GM19043 (cell line): ENCODE measurements at regions not wholly inside any gene's neighbourhood (a gene's known extent, or its start where the extent isn't known, plus 50 kb on each side); places are given as distances from the start of the nearest gene placed in this dataset.
"Not testable (repeated sequence)": the region's sequence is repeated elsewhere in the genome, so short reads cannot be mapped to it uniquely, and the experiment has no call there.

Experiments used
- ATAC-seq: cut with Tn5 transposase; IDR thresholded peaks from one replicate; pipeline ENCODE4 v1.9.1; 2021; ENCODE audit warnings: low read depth; ENCODE audit not compliant: unreplicated experiment

DNA sequence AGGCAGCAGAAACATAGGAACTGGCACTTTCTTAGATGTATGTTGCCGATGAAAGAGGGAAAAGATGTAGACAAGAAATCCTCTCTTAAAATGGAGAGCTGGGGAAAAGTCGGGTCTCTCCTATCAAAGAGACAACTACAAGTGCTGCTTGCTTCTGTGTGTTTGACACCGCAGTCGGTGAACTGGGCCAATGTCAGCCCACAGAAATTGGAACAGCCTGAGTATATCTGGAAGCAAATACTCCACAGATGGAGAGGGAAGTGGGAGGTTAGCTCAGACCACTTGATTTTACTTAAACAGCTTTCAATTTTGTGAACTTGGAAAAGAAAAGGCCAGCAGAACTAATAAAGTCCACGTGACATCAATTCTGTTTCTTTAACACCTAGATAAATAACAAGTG is 230.9 kb upstream of the FAT1 start:
- no peak for ATAC-seq

DNA sequence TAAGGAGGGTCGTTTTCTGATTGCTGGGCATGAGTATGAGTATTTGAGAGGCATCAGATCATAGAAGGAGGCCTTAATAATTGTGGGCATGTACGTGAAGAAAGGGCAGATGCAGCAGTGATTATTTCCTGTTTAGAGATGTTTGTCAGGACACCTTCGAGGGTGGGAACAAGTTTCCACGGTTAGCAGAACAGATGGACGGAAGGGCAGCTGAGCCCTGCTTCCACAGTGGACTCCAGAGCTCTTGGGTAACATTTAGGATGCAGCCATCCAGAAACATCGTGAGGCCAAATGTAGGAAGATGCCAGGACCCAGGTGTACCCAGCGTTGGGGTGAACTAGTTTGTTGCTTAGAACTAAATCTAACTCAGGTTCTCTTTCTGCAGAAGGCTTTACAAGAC is 231.3 kb upstream of the FAT1 start:
- no peak for ATAC-seq

DNA sequence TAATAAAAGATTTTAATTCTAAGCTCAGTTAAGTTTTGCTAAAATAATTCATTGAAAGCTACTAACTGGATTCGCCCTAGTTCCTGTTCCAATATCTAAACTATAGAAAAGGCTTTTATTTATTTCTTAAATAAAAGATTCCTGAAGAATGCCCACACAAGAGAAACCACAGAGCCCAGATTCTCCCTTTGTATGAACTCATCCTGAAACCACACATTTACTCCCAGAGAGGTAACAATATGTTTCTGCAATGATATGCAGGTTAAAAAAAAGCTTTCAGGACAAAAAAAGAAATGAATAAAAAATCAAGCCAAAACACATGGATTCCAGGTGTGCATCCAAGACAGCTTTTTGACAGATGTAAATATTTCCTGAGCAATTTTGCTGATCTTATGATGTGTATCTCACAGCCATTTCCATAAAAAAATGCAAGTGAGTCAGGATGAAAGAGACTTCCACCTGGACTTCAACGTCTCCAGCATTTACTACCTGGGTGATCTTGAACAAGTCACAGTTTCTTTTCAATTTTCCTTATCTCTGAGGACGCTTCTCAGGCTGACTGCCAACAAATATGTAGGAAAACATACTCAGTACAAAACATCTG is 234.4 kb upstream of the FAT1 start:
- no peak for ATAC-seq

DNA sequence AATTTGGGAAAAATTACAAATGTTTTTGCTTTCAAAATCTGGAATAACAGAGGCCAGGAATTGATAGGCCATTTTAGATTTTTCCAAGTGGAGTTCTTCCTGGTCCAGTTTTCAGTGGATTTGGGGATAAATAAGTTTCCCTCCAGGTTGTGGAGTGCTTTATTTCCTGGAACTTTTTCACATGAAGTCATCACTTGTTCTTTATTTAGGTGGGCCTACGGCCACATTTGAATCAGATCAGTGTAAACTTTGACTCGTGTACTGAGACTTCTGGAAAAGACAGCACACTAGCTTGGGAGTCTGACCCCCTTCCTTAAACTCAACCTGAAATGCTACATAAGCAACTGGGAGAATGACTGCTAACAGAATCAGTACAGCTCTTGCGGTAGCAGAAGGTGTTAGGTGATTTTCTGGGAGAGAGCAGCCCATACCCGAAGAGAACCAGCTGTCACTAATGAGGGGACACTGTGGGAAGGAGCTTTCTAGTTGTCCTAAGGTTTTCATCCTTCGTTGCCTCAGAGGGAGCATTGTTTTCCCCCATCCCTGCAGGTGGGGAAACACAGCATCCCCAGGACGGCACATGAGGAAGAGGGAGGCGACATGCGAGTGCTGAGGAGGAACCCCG is 235.2 kb upstream of the FAT1 start:
- no peak for ATAC-seq

DNA sequence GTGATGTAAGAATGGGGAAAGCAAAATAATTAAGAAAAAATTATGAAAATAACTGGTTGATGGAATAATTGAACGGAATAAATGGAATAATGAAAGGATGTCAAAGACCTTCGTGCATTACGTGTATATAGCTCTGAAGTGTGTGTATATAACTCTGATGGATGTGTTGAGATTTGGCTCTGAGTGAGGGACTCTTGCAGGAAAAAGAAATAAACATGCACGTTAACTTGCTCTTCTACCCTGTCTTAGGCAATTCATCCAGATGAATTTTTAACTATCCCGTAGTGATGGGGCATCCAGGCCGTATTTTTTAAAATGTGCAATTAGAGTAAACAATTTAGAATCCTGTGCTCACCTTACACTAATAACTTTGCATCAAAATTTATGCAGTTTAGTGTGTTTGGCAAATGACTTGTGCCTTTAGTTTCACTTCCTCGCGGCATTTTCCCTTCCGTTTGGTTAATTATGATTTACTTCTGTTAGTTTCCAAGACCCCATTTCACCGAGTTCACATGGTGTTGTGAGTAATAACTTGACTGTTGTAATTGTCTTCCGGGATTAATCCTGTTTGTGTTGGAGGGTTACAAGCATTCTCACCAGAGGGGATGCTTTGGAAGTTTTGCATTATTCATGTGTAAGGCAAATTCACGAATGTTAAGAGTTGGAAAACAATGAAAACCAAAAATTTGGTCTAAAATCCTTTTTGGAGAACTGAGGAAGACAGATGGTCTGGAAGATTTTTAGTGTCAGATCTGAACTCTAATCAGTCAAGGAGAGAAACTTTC is 256.5 kb upstream of the FAT1 start:
- ATAC-seq, result no peak

DNA sequence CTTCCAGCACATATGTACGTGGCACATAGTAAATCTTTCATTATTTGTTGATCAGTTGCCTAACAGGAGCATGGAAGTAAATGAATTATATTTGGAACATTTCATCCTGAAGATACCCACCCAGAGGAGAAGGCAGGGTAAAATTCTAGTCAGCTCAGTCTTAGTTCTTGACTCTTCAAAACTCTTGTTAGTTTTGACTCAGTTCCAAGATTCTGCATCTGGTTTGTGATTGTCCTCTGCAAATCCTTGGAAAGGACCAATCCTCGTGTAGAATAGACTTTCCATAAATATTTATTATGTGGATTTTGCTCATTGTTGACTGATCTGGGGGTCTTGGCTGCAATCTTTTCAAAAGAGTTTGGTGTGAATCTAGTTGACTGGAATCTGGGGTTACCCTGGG is 257.5 kb upstream of the FAT1 start:
- no peak for ATAC-seq

DNA sequence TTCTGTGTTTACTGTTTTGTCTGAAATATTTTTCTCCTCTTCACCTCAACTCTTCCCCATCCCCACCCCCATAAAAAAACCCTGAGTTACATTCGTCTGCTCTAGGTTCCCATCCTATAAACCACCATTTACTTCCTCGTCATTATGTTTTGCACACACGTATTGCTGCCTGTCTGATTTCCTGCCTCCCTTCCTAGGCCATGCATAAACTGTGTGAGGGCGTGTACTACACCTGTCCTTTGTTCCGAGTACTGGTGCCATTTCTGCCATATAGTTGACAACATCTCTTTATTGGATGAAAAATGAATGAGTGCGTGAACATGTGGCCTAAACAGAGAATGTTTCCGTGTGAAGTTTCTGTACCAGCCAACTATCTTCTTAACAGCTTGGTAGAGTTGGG is 258.5 kb upstream of the FAT1 start:
- ATAC-seq, result no peak

DNA sequence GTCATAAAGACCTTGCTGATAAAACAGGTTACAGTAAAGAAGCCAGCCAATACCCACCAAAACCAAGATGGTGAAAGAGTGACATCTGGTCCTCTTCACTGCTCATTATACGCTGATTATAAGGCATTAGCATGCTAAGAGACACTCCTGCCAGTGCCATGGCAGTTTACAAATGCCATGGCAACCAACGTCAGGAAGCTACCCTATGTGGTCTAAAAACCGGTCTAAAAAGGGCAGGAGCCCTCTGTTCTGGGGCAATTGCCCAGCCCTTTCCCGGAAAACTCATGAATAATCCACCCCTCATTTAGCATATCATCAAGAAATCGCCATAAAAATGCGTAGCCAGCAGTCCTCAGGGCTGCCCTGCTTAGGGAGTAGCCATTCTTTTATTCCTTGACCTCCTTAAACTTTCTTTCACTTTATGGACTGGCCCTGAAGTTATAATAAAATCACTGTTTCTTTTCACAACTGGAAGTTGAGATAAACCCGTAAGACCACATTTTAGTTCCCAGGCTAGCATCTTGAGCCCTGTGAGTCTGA is 260.5 kb upstream of the FAT1 start:
- ATAC-seq, result no peak

DNA sequence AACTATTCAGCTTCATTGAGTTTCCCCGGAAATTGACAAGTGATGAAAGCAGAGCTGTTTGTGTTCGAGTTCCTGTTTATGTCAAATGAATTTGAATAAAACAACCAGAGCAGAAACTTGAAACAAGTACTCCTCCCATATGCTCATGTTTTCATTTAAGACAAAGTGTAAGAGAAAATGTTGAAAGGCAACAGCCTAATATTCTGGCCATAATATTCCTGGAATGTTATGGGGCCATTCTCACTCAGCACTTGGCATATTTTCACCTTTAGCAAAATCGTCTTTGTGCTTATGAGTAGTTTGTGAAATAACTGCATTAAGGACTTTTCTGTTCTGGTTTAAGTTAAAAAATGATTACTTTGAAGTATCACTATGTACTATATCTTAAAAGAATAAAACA is 276.0 kb upstream of the FAT1 start:
- ATAC-seq, result no peak

DNA sequence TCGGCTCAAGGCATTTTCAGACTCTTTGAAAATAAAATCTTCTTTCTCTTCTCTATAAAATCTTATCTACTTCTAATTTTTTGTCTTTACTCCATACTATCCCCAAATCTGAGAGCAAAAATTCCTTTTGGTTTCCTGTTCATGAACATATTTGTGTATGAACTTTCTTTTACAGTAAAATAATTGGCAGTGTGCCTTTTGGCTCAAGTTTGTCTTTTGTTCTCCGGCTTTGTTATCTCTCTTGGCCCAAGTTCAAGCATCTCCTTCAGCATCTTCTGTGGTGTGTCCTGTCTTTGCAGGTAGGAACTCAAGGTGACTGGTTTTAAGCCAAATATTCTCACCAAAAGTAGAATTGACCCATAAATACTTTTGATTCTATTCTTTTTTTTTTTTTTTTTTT is 276.6 kb upstream of the FAT1 start:
- ATAC-seq, result no peak

DNA sequence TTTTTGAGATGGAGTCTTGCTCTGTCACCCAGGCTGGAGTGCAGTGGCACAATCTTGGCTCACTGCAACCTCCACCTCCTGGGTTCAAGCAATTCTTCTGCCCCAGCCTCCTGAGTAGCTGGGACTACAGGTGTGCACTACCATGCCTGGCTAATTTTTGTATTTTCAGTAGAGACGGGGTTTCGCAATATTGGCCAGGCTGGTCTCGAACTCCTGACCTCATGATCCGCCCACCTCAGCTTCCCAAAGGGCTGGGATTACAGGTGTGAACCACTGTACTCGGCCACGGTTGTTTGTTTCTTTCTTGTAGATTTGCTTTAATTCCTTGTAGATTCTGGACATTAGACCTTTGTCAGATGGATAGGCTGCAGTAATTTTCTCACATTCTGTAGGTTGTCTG is 278.5 kb upstream of the FAT1 start:
- not testable (repeated sequence) for ATAC-seq

DNA sequence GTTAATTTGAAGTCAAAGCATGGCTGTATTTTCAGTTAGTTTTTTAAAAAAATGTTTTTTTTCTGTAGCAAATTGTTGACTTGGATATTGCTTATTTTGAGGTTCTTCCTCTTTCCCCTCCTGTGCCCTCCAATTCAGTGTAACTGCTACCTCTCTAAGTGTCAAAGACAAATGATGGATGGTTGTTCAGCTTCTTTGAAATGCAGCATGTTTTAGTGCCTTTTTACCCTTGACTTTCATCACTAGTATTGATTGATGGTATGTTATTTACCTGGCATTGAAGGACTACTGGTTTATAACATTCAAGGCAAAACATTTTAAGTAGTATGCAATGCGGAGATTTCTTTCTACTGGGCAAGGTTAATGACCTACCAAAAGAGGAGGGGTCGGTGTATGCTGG is 281.0 kb upstream of the FAT1 start:
- no peak for ATAC-seq

DNA sequence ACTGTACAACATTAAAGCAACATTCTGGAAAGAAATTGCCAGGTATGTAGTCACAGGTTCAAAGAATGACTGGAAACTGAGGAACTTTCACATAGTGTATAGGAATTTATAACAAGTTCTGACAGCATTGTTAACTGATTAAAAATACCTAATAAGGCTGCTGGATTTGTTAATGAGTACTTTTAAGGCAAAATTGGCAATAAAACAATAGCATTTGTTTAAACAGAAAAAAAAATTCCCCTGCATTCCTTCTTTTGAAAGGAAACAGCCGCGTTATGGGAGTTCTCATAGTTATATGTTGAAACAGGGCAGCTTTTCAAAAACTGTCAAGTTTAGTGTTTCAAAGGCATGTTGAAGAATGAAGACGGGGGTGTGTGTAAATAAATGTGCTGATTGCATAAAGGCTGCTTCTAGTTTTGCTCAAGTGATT is 282.5 kb upstream of the FAT1 start:
- ATAC-seq, result no peak

DNA sequence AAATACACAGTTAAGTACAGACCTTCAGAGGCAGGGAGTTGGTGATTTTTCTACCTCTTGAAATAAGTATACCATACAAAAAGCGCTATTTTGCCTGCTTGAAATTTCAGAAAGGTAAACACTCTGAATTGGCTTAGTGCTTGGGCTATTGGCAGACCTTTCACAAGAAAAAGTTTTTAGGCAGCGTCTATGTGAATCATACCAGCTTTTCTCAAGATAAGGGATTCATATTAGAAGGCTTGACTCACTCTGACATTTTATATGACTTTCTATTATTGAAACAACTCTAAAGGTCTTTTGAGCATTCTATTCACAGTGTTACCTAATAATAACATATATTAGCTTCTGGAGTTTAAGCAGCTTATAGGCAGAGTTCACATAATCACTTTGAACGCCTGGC is 286.4 kb upstream of the FAT1 start:
- ATAC-seq, result no peak

DNA sequence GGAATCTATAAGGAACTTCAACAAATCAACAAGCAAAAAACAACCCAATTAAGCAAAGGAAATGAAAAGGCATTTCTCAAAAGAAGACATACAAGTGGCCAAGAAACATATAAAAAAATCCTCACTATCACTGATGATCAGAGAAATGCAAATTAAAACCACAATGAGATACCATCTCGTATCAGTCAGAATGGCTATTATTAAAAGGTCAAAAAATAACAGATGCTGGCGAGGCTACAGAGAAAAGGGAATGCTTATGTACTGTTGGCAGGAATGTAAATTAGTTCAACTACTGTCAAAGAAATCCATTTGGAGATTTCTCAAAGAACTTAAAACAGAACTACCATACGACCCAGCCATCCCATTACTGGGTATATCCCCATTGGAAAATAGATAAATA is 292.4 kb upstream of the FAT1 start:
- ATAC-seq, result no peak

DNA sequence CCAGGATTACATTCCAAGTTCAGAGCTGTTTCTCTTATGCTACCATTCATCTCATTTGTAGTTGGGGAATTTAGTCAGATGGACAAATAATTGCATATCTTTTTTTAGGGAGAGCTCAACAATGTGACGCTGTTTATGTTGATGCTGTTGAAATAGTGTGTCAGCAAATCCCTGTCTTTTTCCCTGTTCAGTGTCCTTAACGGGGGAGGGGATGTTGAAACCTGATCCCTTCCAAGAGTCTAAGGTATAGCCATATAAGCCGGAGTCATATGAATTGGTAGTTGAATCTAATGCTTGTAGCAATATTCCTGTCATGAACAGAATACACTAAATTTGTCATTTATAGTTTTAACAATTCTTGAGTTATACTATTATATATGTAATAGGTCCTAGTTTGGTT is 293.5 kb upstream of the FAT1 start:
- no peak for ATAC-seq

DNA sequence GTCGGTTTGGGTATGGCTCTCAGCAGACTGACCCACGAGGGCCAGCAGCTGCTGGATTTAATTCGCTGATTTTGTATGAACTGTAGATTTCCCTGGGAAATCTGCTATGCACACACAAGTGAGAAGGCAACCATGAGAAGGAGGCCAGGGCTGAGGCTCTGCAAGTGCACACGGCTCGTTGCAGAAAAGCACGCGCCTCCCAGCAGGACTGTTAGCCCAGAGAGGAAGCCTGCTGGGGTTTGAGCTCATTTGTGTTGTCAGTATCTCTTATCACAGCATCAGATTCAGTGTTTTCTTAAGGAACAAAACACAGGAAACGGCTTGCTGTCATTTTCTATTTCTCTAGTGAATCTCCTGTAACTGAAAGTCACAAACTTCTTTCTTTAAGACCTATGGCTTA is 296.2 kb upstream of the FAT1 start:
- no peak for ATAC-seq

DNA sequence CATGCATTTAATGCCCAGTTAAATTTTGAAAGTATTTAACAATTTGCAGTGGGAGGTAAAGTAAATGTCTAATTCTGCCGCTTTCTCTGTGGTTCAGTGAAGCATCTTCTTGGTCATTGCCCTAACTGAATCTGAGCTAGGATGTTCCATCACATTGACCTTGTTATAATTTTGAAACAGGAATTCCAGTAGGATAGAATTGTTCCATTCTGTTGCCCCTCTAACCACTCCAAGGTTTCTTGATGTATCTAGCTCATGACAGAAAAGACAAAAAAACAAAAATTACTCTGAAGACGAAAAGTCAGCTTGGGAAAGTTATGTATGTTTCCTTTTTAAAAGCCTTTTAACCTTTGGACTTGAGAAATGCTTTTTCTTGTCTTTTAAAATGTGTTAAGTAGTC is 297.0 kb upstream of the FAT1 start:
- no peak for ATAC-seq

DNA sequence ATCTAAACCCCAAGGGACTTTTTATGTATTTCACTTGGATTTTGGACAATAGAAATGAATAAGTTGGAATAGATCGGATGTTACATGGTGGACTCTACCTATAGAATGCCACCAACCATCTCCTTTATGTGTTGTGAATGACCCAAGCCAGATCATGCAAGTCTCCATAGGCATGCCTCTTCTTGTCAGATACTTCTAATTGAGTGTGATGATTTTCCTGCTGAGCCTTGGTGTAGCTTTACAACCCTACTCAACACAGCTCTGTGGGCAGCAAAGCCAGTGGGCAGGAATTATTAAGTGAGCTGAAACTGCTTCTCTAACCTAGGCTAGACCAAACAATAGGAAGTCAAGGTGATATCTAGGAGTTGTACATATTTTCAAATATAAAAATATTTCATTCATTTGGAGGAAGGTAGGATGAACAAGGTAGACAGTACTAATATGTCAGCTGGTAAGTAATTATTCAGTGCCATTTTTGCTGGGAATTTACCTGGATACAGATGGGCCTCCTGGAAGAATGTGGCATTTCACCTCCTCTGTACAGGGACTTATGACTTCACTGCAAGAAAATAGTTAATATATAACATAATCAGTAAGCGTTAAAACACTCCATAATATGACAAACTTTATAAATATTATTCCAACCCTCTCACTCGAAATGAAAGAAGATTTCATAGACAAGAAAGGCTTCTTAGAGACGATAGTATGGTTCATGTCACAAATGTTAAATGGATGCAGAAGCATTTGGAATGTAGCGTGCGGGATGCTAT is 298.0 kb upstream of the FAT1 start:
- no peak for ATAC-seq

DNA sequence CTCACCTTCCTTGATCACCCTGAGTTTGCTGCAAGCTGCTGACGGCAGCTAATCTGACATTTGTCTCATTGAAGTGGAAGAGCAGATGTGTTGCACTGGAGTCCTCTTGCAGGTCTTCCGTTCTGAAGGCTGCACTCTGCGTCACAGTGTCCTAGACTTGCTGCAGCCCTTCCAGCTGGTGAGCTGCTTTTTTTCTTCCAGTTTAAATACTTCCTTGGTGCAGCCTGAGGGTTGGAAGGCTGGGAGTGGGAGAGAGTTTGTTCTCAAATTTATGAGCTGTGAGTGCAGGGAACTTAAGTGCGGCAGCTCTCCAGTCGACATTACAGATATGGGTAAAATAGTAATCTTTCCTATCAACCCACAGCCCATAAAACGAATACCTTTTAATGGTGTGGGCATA is 303.6 kb upstream of the FAT1 start:
- ATAC-seq, result no peak

DNA sequence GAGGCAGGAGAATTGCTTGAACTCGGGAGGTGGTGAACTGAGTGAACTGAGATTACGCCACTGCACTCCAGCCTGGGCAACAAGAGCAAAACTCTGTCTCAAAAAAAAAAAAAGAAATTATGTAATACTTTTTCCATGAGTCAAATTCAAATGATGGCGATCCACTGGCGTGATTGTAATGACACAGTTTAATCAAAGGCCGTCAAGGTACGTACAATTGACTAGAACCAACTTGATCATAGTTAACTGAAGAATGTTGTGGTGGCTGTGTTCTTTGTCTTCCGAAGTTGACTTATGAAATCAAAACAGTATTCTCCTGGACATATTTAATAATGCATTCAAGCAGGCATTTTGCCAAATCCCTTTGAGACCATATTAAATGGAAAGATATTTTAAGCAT is 318.6 kb upstream of the FAT1 start:
- no peak for ATAC-seq
